Astrocyte (in vitro differentiated cells and primary cell): ENCODE measurements at regions not wholly inside any gene's neighbourhood (a gene's known extent, or its start where the extent isn't known, plus 50 kb on each side); places are given as distances from the start of the nearest gene placed in this dataset.

Source experiments
- DNase-seq: peaks from one replicate; pipeline ENCODE4 v3.0.0-alpha.2; 2010; ENCODE audit warnings: low read depth
- FAIRE-seq: peaks from 2 replicates; lab custom pipeline; 2011; peaks lifted over from hg19 to GRCh38; lab: Jason Lieb, UNC
- H2AFZ ChIP-seq: 2 replicates; pipeline ENCODE4 v1.6.0; 2012; ENCODE audit warnings: low read depth, low read length, inconsistent platforms
- H3K27ac ChIP-seq: 2 replicates; pipeline ENCODE4 v1.5.1; 2011; ENCODE audit warnings: low read depth, low read length, inconsistent platforms
- H3K27me3 ChIP-seq: 2 replicates; pipeline ENCODE4 v1.6.0; 2011; ENCODE audit warnings: low read length, inconsistent platforms; ENCODE audit not compliant: insufficient read depth
- H3K36me3 ChIP-seq: 2 replicates; pipeline ENCODE4 v1.5.1; 2011; ENCODE audit warnings: low read length, inconsistent platforms; ENCODE audit not compliant: insufficient read depth
- H3K4me1 ChIP-seq: 2 replicates; pipeline ENCODE4 v1.5.1; 2011; ENCODE audit warnings: low read length, inconsistent platforms; ENCODE audit not compliant: insufficient read depth
- H3K4me2 ChIP-seq: 2 replicates; pipeline ENCODE4 v1.6.0; 2012; ENCODE audit warnings: low read length, inconsistent platforms
- H3K4me3 ChIP-seq: 2 replicates; pipeline ENCODE4 v1.5.1; 2011; ENCODE audit warnings: low read depth, mild to moderate bottlenecking, low read length, inconsistent platforms; ENCODE audit not compliant: insufficient read depth
- H3K79me2 ChIP-seq: 2 replicates; pipeline ENCODE4 v1.6.0; 2012; ENCODE audit warnings: mild to moderate bottlenecking, low read length, inconsistent platforms; ENCODE audit not compliant: insufficient read depth
- H3K9ac ChIP-seq: 2 replicates; pipeline ENCODE4 v1.6.0; 2012; ENCODE audit warnings: mild to moderate bottlenecking, low read length, inconsistent platforms
- H3K9me3 ChIP-seq: 2 replicates; pipeline ENCODE4 v1.5.1; 2012; ENCODE audit warnings: low read depth, mild to moderate bottlenecking, low read length, inconsistent platforms; ENCODE audit not compliant: insufficient read depth
- H4K20me1 ChIP-seq: 2 replicates; pipeline ENCODE4 v1.6.0; 2012; ENCODE audit warnings: low read length, inconsistent platforms; ENCODE audit not compliant: insufficient read depth
- H3K27ac Mint-ChIP-seq: one replicate; pipeline ENCODE4 v1.8.0; 2021; ENCODE audit warnings: mild to moderate bottlenecking, mixed read lengths; ENCODE audit not compliant: unreplicated experiment
- H3K27me3 Mint-ChIP-seq: one replicate; pipeline ENCODE4 v1.8.0; 2021; ENCODE audit warnings: low read depth, mixed read lengths; ENCODE audit not compliant: unreplicated experiment
- H3K36me3 Mint-ChIP-seq: one replicate; pipeline ENCODE4 v1.8.0; 2021; ENCODE audit warnings: low read depth, mixed read lengths; ENCODE audit not compliant: unreplicated experiment
- H3K4me1 Mint-ChIP-seq: one replicate; pipeline ENCODE4 v1.8.0; 2021; ENCODE audit warnings: low read depth, mixed read lengths; ENCODE audit not compliant: unreplicated experiment
- H3K4me3 Mint-ChIP-seq: one replicate; pipeline ENCODE4 v1.8.0; 2021; ENCODE audit warnings: mild to moderate bottlenecking, moderate library complexity, mixed read lengths; ENCODE audit not compliant: unreplicated experiment
- H3K9me3 Mint-ChIP-seq: one replicate; pipeline ENCODE4 v1.8.0; 2021; ENCODE audit warnings: mild to moderate bottlenecking, mixed read lengths; ENCODE audit not compliant: unreplicated experiment
- EZH2 ChIP-seq: IDR thresholded peaks from 2 replicates; pipeline ENCODE4 v1.6.1; 2012; ENCODE audit warnings: mild to moderate bottlenecking, low read length, inconsistent platforms; ENCODE audit not compliant: insufficient read depth
- TF ChIP-seq, protein P1 (sequence below): IDR thresholded peaks from 2 replicates; pipeline ENCODE4 v1.5.1; 2011; ENCODE audit warnings: low read depth, mild to moderate bottlenecking, inconsistent platforms, low read length, moderate library complexity; ENCODE audit not compliant: insufficient read depth

DNA sequence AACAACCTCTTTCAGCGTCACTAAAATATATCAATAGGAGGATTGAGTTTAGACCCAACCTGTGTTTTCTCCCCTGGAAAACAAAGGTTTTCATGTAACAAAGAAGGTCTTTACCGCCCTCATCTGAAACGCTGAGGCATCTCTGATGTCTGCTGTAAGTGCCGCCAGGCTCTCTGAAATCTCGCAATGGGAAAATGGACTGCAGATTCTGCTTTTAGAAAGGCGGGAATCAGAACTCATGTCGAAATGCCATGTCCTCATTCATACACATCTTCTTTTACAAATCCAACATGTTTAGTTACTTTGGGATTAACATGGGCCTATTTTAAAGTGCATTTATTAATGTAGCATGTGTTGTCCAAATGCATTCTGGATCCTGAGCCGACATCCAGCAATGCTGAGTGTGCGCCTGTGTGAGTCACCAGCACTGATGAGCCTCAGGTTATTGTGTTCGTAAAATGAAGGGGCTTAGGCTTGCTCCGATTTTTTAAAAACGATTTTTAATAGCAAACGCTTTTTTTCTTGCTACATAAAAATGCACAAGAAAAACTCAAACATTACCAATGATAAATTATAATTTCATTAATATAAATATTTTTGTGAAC is 51.9 kb upstream of the PLEKHG4B start:
- H3K27me3 ChIP-seq: peaks cover 17% of the 10 kb centered on the region
- H3K4me2 ChIP-seq: no peak overlapping the region
- Mint-ChIP-seq H3K36me3 (no peaks in the 10 kb centered on the region), H3K4me3 (no peak overlapping the region), H3K27me3 (peaks cover 47% of the 10 kb centered on the region), H3K4me1 (no peaks in the 10 kb centered on the region), H3K27ac (no peak overlapping the region), H3K9me3 (no peaks in the 10 kb centered on the region)
- DNase-seq (no peak), FAIRE-seq (no peak)
- no peak overlapping the region for H3K4me3 ChIP-seq
- H2AFZ ChIP-seq: no peak overlapping the region
- H3K27ac ChIP-seq: no peak overlapping the region
- no peaks in the 10 kb centered on the region for H3K4me1 ChIP-seq
- no peaks in the 10 kb centered on the region for H3K79me2 ChIP-seq
- TF ChIP-seq, protein P1, sequence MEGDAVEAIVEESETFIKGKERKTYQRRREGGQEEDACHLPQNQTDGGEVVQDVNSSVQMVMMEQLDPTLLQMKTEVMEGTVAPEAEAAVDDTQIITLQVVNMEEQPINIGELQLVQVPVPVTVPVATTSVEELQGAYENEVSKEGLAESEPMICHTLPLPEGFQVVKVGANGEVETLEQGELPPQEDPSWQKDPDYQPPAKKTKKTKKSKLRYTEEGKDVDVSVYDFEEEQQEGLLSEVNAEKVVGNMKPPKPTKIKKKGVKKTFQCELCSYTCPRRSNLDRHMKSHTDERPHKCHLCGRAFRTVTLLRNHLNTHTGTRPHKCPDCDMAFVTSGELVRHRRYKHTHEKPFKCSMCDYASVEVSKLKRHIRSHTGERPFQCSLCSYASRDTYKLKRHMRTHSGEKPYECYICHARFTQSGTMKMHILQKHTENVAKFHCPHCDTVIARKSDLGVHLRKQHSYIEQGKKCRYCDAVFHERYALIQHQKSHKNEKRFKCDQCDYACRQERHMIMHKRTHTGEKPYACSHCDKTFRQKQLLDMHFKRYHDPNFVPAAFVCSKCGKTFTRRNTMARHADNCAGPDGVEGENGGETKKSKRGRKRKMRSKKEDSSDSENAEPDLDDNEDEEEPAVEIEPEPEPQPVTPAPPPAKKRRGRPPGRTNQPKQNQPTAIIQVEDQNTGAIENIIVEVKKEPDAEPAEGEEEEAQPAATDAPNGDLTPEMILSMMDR: no peak
- no peak for TF ChIP-seq EZH2
- no peaks in the 10 kb centered on the region for H3K9me3 ChIP-seq
- H3K36me3 ChIP-seq: no peaks in the 10 kb centered on the region
- H4K20me1 ChIP-seq: no peaks in the 10 kb centered on the region
- no peak overlapping the region for H3K9ac ChIP-seq
